HCT116 (cell line): ENCODE measurements at regions not wholly inside any gene's neighbourhood (a gene's known extent, or its start where the extent isn't known, plus 50 kb on each side); places are given as distances from the start of the nearest gene placed in this dataset.

Source experiments
- ATAC-seq: fragments of 200-7000 bp; cut with Tn5 transposase; 2 replicates; pipeline ENCODE4 v1.9.1; 2020; ENCODE audit warnings: mild to moderate bottlenecking, moderate library complexity
- BruUV-seq: library from RNA; stranded (reverse); fragments of 400-500 nt; replicated peaks from 2 replicates; lab custom pipeline; 2021; lab: Mats Ljungman, UMichigan
- CTCF ChIA-PET: fragments of 300-600 bp; sonication (Branson Sonifier 250); formaldehyde crosslinking; loops from one replicate; lab custom pipeline; 2021; ENCODE audit warnings: antibody characterized with exemption; lab: Charles Lee
- POLR2A ChIA-PET: fragments of 300-600, 350-600 bp; sonication (Branson Sonifier 250); formaldehyde crosslinking; loops from one replicate; lab custom pipeline; 2021; ENCODE audit warnings: antibody characterized with exemption; lab: Charles Lee
- RAD21 ChIA-PET, 2 experiments: fragments of 300-600 bp; sonication (Branson Sonifier 250); formaldehyde crosslinking; loops; one replicate each; lab custom pipeline; 2023; ENCODE audit warnings: low total read pairs in 2 of 2; ENCODE audit not compliant: uncharacterized antibody in 2 of 2, unreplicated experiment in 2 of 2, low non-redundant PET in 1 of 2; lab: Charles Lee
- DNase-seq: peaks from one replicate; pipeline ENCODE4 v3.0.0-alpha.2; 2010; ENCODE audit warnings: low read depth, low spot score
- H2AFZ ChIP-seq: fragments of 200-600 bp; shearing (Covaris generic), sonication (generic); 2 replicates; pipeline ENCODE4 v1.6.1; 2017; ENCODE audit warnings: low read depth, mixed run types, mixed read lengths, antibody characterized with exemption, low read length; ENCODE audit not compliant: poor library complexity, severe bottlenecking
- H3K27ac ChIP-seq: 2 replicates; pipeline ENCODE4 v1.5.1; 2012; ENCODE audit warnings: low read depth, low read length
- H3K27me3 ChIP-seq: fragments of 200-600 bp; sonication (generic); 2 replicates; pipeline ENCODE4 v1.6.1; 2016; ENCODE audit warnings: mixed run types, low read length, mixed read lengths; ENCODE audit not compliant: insufficient read depth
- H3K36me3 ChIP-seq, 2 experiments: fragments of 200-500 bp in 1 of 2; fragments of 200-600 bp in 1 of 2; sonication (Bioruptor generic) in 1 of 2; sonication (generic) in 1 of 2; 2 replicates each; pipeline versions ENCODE4 v1.5.1 to v1.6.1; 2014 to 2016; ENCODE audit warnings: low read length in 2 of 2, inconsistent platforms in 1 of 2, mixed read lengths in 1 of 2, mixed run types in 1 of 2; ENCODE audit not compliant: insufficient read depth in 2 of 2, control insufficient read depth in 1 of 2
- H3K4me1 ChIP-seq, 2 experiments: fragments of 200-600 bp in 1 of 2; sonication (generic) in 1 of 2; 2 replicates each; pipeline versions ENCODE4 v1.5.1 to v1.6.1; 2012 to 2017; ENCODE audit warnings: low read length in 2 of 2, inconsistent platforms in 1 of 2, mild to moderate bottlenecking in 1 of 2, mixed read lengths in 1 of 2, mixed run types in 1 of 2, moderate library complexity in 1 of 2; ENCODE audit not compliant: insufficient read depth in 2 of 2, control insufficient read depth in 1 of 2
- H3K4me2 ChIP-seq: fragments of 200-600 bp; sonication (generic); 2 replicates; pipeline ENCODE4 v1.6.1; 2017; ENCODE audit warnings: mixed run types, low read length, mixed read lengths
- H3K4me3 ChIP-seq, 2 experiments: fragments of 200-600 bp in 1 of 2; sonication (generic) in 1 of 2; replicated peaks in 1 of 2; 2 replicates each; pipeline ENCODE4 v1.5.1; 2011 to 2016; ENCODE audit warnings: low read length in 2 of 2, control low read depth in 1 of 2, low read depth in 1 of 2, mild to moderate bottlenecking in 1 of 2, mixed read lengths in 1 of 2, mixed run types in 1 of 2
- H3K79me2 ChIP-seq: fragments of 200-600 bp; sonication (generic); 2 replicates; pipeline ENCODE4 v1.6.1; 2017; ENCODE audit warnings: mild to moderate bottlenecking, mixed run types, low read length, moderate library complexity, mixed read lengths; ENCODE audit not compliant: insufficient read depth
- H3K9ac ChIP-seq: fragments of 200-600 bp; sonication (generic); 2 replicates; pipeline ENCODE4 v1.6.1; 2016; ENCODE audit warnings: low read length, mixed read lengths
- H3K9me2 ChIP-seq: fragments of 200-600 bp; sonication (generic), shearing (Covaris generic); 2 replicates; pipeline ENCODE4 v1.6.1; 2017; ENCODE audit warnings: mixed run types, mild to moderate bottlenecking, moderate library complexity; ENCODE audit not compliant: insufficient read depth
- H3K9me3 ChIP-seq, 2 experiments: fragments of 200-500 bp in 1 of 2; fragments of 200-600 bp in 1 of 2; sonication (Bioruptor generic) in 1 of 2; sonication (generic) in 1 of 2; 2 replicates each; pipeline ENCODE4 v1.6.1; 2014 to 2017; ENCODE audit warnings: low read length in 2 of 2, mixed read lengths in 2 of 2, inconsistent platforms in 1 of 2, low read depth in 1 of 2, mild to moderate bottlenecking in 1 of 2, mixed run types in 1 of 2, moderate library complexity in 1 of 2; ENCODE audit not compliant: control insufficient read depth in 1 of 2, insufficient read depth in 1 of 2
- H4K20me1 ChIP-seq: fragments of 200-600 bp; sonication (generic), shearing (Covaris generic); 2 replicates; pipeline ENCODE4 v1.6.1; 2017; ENCODE audit warnings: mixed run types, mild to moderate bottlenecking, moderate library complexity; ENCODE audit not compliant: insufficient read depth
- CBX3 ChIP-seq: IDR thresholded peaks from 2 replicates; pipeline ENCODE4 v1.6.1; 2012; ENCODE audit warnings: low read depth
- EGR1 ChIP-seq: IDR thresholded peaks from 2 replicates; pipeline ENCODE4 v1.6.1; 2012; ENCODE audit warnings: low read depth
- EZH2phosphoT487 ChIP-seq: fragments of 200-600 bp; IDR thresholded peaks from 2 replicates; pipeline ENCODE4 v1.6.1; 2018; ENCODE audit warnings: antibody characterized with exemption, borderline replicate concordance
- FOSL1 ChIP-seq: IDR thresholded peaks from 2 replicates; pipeline ENCODE4 v1.6.1; 2012; ENCODE audit warnings: low read depth
- JUND ChIP-seq: IDR thresholded peaks from 2 replicates; pipeline ENCODE4 v1.6.1; 2012
- POLR2A ChIP-seq: IDR thresholded peaks from 2 replicates; pipeline ENCODE4 v1.7.0; 2011; ENCODE audit warnings: borderline replicate concordance; ENCODE audit not compliant: insufficient read depth, insufficient read length; ENCODE audit errors: extremely low read depth
- POLR2AphosphoS5 ChIP-seq: IDR thresholded peaks from 2 replicates; pipeline ENCODE4 v1.6.1; 2011; ENCODE audit warnings: mild to moderate bottlenecking, low read depth, low read length, moderate library complexity
- SIN3A ChIP-seq: IDR thresholded peaks from 2 replicates; pipeline ENCODE4 v1.6.1; 2012; ENCODE audit warnings: low read depth
- SP1 ChIP-seq: IDR thresholded peaks from 2 replicates; pipeline ENCODE4 v1.6.1; 2012; ENCODE audit warnings: low read depth
- SRF ChIP-seq: IDR thresholded peaks from 2 replicates; pipeline ENCODE4 v1.6.1; 2012; ENCODE audit warnings: low read depth
- TCF7L2 ChIP-seq: IDR thresholded peaks from 2 replicates; pipeline ENCODE4 v1.7.0; 2011; ENCODE audit warnings: borderline replicate concordance, inconsistent platforms; ENCODE audit not compliant: insufficient read depth, insufficient read length; ENCODE audit errors: extremely low read depth
- YY1 ChIP-seq: IDR thresholded peaks from 2 replicates; pipeline ENCODE4 v1.6.1; 2011; ENCODE audit warnings: low read length, low read depth, moderate library complexity, mild to moderate bottlenecking; ENCODE audit not compliant: insufficient replicate concordance; ENCODE audit errors: extremely low read depth
- ZNF274 ChIP-seq: fragments of 200-500 bp; sonication (Bioruptor generic); IDR thresholded peaks from 2 replicates; pipeline ENCODE4 v1.6.1; 2014; ENCODE audit warnings: mild to moderate bottlenecking, low read depth, low read length, inconsistent platforms
- intact Hi-C: fragments of 100-400 bp; cut with micrococcal nuclease; formaldehyde crosslinking; loops from 2 replicates; pipeline ENCODE4 v1.10.0; 2022
- TF ChIP-seq, protein P1 (sequence below): IDR thresholded peaks from 2 replicates; pipeline ENCODE4 v1.6.1; 2012
- TF ChIP-seq, protein P2 (sequence below): IDR thresholded peaks from 2 replicates; pipeline ENCODE4 v1.6.1; 2012
- TF ChIP-seq, protein P3 (sequence below): IDR thresholded peaks from 2 replicates; pipeline ENCODE4 v1.6.1; 2011; ENCODE audit warnings: mild to moderate bottlenecking, low read length, moderate library complexity; ENCODE audit not compliant: insufficient replicate concordance; ENCODE audit errors: extremely low read depth
- TF ChIP-seq, protein P4 (sequence below), 3 experiments: fragments of 200-600 bp in 1 of 3; sonication (generic) in 1 of 3; IDR thresholded peaks in 2 of 3; conservative IDR thresholded peaks in 1 of 3; 2 replicates each; pipeline ENCODE4 v1.5.1; 2012 to 2017; ENCODE audit warnings: low read depth in 2 of 3, low read length in 2 of 3, antibody characterized with exemption in 1 of 3, borderline replicate concordance in 1 of 3, control low read depth in 1 of 3, mild to moderate bottlenecking in 1 of 3, mixed read lengths in 1 of 3, mixed run types in 1 of 3, moderate library complexity in 1 of 3; ENCODE audit not compliant: insufficient read depth in 1 of 3

DNA sequence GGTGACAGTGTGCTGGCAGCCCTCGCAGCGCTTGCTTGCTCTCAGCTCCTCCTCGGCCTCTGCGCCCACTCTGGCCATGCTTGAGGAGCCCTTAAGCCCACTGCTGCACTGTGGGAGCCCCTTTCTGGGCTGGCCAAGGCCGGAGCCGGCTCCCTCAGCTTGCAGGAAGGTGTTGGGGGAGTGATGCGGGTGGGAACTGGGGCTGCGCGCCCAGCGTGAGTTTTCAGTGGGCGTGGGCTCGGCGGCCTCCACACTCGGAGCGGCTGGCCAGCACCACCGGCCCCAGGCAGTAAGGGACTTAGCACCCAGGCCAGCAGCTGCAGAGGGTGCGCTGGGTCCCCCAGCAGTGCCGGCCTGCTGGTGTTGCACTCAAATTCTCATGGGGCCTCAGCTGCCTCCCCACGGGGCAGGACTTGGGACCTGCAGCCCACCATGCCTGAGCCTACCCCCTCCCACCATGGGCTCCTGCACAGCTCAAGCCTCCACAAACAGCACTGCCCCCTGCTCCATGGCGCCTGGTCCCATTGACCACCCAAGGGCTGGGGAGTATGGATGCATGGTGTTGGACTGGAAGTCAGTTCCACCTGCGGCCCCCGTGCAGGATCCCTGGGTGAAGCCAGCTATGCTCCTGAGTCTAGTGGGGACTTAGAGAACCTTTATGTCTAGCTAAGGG lies 223.1 kb upstream of the PTPRD start:
- no peak overlapping the region for H3K27ac ChIP-seq
- ChIA-PET CTCF (no interaction called here), POLR2A (no interaction called here), RAD21 (no interaction called here)
- intact Hi-C loops: no loop called here
- no peak overlapping the region for H2AFZ ChIP-seq
- H3K4me1 ChIP-seq: no peaks in the 10 kb centered on the region
- no peaks in the 10 kb centered on the region for H3K79me2 ChIP-seq
- H3K9me3 ChIP-seq: peaks cover 4 to 10% of the 10 kb centered on the region in 2 experiments; a peak in 2 of 4 replicates
- ATAC-seq: no peak
- no peak overlapping the region for H3K4me2 ChIP-seq
- H3K27me3 ChIP-seq: no peaks in the 10 kb centered on the region
- no peak overlapping the region for H3K9ac ChIP-seq
- no TSS peak for BruUV-seq
- no peaks in the 10 kb centered on the region for H4K20me1 ChIP-seq
- H3K4me3 ChIP-seq: no peak overlapping the region
- H3K9me2 ChIP-seq: no peaks in the 10 kb centered on the region
- no peak for DNase-seq
- TF ChIP-seq POLR2A (no peak), SIN3A (no peak), SRF (no peak), JUND (no peak), SP1 (no peak), FOSL1 (no peak), ZNF274 (no peak), CBX3 (no peak)
- no peaks in the 10 kb centered on the region for H3K36me3 ChIP-seq

DNA sequence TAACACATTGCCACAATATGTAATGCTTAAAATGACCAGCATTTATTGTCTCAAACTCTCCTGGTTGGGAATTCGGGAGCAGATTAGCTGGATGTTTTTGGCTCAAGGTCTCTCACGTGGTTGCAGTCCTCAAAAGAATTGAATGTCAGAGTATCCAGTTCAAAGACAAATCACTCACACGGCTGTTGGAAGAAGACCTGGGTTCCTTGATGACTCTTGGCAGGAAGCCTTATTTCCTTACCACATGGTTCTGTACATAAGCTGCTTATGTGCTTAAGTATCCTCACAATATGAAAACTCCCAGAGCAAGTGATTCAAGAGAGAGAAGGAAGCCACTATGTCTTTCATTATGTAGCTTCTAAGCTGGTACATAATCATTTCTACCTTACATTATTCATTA lies 230.3 kb upstream of the PTPRD start:
- DNase-seq (no peak), ATAC-seq (no peak)
- no peaks in the 10 kb centered on the region for H3K9me2 ChIP-seq
- intact Hi-C loops: no loop called here
- H2AFZ ChIP-seq: no peak overlapping the region
- no peaks in the 10 kb centered on the region for H3K27me3 ChIP-seq
- RAD21 ChIA-PET: no interaction called here
- no peak overlapping the region for H3K4me2 ChIP-seq
- CTCF ChIA-PET: no interaction called here
- H3K4me3 ChIP-seq: no peak overlapping the region
- peaks cover 3 to 4% of the 10 kb centered on the region in 2 experiments; a peak in 2 of 4 replicates for H3K9me3 ChIP-seq
- BruUV-seq: no TSS peak
- POLR2A ChIA-PET: no interaction called here
- H3K36me3 ChIP-seq: no peaks in the 10 kb centered on the region
- no peaks in the 10 kb centered on the region for H4K20me1 ChIP-seq
- no peak overlapping the region for H3K9ac ChIP-seq
- no peak overlapping the region for H3K27ac ChIP-seq
- no peaks in the 10 kb centered on the region for H3K4me1 ChIP-seq
- H3K79me2 ChIP-seq: no peaks in the 10 kb centered on the region
- TF ChIP-seq, protein P1, sequence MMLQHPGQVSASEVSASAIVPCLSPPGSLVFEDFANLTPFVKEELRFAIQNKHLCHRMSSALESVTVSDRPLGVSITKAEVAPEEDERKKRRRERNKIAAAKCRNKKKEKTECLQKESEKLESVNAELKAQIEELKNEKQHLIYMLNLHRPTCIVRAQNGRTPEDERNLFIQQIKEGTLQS: no peak
- TF ChIP-seq FOSL1 (no peak), POLR2A (no peak), ZNF274 (no peak), CBX3 (no peak), EGR1 (no peak), TCF7L2 (no peak), EZH2phosphoT487 (no peak), POLR2AphosphoS5 (no peak), SP1 (no peak), SRF (no peak), YY1 (no peak)
- TF ChIP-seq, protein P2, sequence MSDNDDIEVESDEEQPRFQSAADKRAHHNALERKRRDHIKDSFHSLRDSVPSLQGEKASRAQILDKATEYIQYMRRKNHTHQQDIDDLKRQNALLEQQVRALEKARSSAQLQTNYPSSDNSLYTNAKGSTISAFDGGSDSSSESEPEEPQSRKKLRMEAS: no peak
- TF ChIP-seq, protein P3, sequence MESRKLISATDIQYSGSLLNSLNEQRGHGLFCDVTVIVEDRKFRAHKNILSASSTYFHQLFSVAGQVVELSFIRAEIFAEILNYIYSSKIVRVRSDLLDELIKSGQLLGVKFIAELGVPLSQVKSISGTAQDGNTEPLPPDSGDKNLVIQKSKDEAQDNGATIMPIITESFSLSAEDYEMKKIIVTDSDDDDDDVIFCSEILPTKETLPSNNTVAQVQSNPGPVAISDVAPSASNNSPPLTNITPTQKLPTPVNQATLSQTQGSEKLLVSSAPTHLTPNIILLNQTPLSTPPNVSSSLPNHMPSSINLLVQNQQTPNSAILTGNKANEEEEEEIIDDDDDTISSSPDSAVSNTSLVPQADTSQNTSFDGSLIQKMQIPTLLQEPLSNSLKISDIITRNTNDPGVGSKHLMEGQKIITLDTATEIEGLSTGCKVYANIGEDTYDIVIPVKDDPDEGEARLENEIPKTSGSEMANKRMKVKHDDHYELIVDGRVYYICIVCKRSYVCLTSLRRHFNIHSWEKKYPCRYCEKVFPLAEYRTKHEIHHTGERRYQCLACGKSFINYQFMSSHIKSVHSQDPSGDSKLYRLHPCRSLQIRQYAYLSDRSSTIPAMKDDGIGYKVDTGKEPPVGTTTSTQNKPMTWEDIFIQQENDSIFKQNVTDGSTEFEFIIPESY: no peak
- TF ChIP-seq, protein P4, sequence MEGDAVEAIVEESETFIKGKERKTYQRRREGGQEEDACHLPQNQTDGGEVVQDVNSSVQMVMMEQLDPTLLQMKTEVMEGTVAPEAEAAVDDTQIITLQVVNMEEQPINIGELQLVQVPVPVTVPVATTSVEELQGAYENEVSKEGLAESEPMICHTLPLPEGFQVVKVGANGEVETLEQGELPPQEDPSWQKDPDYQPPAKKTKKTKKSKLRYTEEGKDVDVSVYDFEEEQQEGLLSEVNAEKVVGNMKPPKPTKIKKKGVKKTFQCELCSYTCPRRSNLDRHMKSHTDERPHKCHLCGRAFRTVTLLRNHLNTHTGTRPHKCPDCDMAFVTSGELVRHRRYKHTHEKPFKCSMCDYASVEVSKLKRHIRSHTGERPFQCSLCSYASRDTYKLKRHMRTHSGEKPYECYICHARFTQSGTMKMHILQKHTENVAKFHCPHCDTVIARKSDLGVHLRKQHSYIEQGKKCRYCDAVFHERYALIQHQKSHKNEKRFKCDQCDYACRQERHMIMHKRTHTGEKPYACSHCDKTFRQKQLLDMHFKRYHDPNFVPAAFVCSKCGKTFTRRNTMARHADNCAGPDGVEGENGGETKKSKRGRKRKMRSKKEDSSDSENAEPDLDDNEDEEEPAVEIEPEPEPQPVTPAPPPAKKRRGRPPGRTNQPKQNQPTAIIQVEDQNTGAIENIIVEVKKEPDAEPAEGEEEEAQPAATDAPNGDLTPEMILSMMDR (IDR thresholded peaks at IDR 0.05 in 2 of 3, conservative IDR thresholded peaks at IDR 0.05 in 1 of 3; ENCODE audit: borderline replicate concordance in 1 of 3, insufficient read depth in 1 of 3, low read depth in 2 of 3, low read length in 2 of 3): no peak
